Glutamatergic neuron (in vitro differentiated cells): ENCODE measurements at regions not wholly inside any gene's neighbourhood (a gene's known extent, or its start where the extent isn't known, plus 50 kb on each side); places are given as distances from the start of the nearest gene placed in this dataset.

Experiments
- DNase-seq: peaks from one replicate; pipeline ENCODE4 v3.0.0; 2022
- H3K27ac Mint-ChIP-seq: one replicate; pipeline ENCODE4 v1.8.0; 2020; ENCODE audit warnings: mild to moderate bottlenecking, mixed read lengths, inconsistent platforms; ENCODE audit not compliant: unreplicated experiment
- H3K27me3 Mint-ChIP-seq: one replicate; pipeline ENCODE4 v1.8.0; 2020; ENCODE audit warnings: mild to moderate bottlenecking, moderate library complexity, mixed read lengths, inconsistent platforms; ENCODE audit not compliant: unreplicated experiment
- H3K36me3 Mint-ChIP-seq: one replicate; pipeline ENCODE4 v1.8.0; 2020; ENCODE audit warnings: mild to moderate bottlenecking, mixed read lengths, inconsistent platforms; ENCODE audit not compliant: unreplicated experiment
- H3K4me1 Mint-ChIP-seq: one replicate; pipeline ENCODE4 v1.8.0; 2020; ENCODE audit warnings: mild to moderate bottlenecking, low read depth, mixed read lengths, inconsistent platforms; ENCODE audit not compliant: unreplicated experiment
- H3K4me3 Mint-ChIP-seq: one replicate; pipeline ENCODE4 v1.8.0; 2020; ENCODE audit warnings: mild to moderate bottlenecking, mixed read lengths, inconsistent platforms; ENCODE audit not compliant: unreplicated experiment
- H3K9me3 Mint-ChIP-seq: one replicate; pipeline ENCODE4 v1.8.0; 2020; ENCODE audit warnings: mild to moderate bottlenecking, moderate library complexity, mixed read lengths, inconsistent platforms; ENCODE audit not compliant: unreplicated experiment
- TF ChIP-seq, protein P1 (sequence below): fragments of 200-600 bp; sonication (generic); IDR thresholded peaks from one replicate; pipeline ENCODE4 v1.5.0; 2021; ENCODE audit not compliant: partially characterized antibody, unreplicated experiment

DNA sequence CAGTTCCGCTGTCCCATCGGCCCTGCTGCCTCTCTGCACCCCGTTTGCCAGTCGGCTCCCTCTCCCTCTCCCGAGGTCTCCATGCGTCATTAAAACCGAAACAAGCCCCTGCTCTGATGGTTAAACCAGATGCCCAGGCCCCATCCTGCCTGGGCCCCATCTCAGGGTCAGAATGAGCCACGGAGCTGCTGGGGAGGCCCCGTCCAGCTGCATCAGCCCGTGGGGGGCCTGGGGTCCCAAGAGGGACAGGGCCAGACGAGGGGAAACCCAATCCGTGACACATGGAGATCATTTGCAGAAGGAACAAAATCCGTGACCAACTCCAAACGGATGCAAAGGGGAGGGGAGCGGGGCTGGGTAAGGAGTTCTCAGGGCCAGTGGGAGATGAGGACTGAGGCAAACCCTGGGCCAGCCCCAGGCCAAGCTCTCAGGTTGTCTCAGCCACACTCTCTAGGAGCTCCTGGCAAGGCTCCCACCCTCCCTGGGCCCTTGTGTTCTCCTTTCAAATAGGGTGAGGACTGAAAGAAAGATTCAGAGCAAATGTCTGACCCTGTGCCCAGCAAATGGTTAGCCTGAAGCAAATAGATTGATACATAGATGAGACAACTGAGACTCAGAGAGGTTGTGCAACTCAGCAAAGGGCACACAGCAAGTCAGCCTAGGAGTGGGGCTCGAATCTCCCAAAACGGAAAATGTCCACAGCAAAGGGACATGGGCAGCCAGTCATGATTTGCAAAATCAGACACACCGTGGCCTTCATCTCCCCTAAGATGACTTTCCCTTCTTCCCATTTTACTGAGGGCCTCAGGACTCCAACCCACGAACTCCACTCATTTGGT lies 162.1 kb downstream of the MN1 start:
- no peak overlapping the region for H3K4me3 Mint-ChIP-seq
- H3K9me3 Mint-ChIP-seq = peaks cover 4% of the 10 kb centered on the region
- no peak overlapping the region for H3K27ac Mint-ChIP-seq
- TF ChIP-seq, protein P1, sequence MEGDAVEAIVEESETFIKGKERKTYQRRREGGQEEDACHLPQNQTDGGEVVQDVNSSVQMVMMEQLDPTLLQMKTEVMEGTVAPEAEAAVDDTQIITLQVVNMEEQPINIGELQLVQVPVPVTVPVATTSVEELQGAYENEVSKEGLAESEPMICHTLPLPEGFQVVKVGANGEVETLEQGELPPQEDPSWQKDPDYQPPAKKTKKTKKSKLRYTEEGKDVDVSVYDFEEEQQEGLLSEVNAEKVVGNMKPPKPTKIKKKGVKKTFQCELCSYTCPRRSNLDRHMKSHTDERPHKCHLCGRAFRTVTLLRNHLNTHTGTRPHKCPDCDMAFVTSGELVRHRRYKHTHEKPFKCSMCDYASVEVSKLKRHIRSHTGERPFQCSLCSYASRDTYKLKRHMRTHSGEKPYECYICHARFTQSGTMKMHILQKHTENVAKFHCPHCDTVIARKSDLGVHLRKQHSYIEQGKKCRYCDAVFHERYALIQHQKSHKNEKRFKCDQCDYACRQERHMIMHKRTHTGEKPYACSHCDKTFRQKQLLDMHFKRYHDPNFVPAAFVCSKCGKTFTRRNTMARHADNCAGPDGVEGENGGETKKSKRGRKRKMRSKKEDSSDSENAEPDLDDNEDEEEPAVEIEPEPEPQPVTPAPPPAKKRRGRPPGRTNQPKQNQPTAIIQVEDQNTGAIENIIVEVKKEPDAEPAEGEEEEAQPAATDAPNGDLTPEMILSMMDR = no peak
- H3K27me3 Mint-ChIP-seq = peaks cover 10% of the 10 kb centered on the region
- H3K36me3 Mint-ChIP-seq = no peaks in the 10 kb centered on the region
- no peak for DNase-seq
- H3K4me1 Mint-ChIP-seq = peaks cover 6% of the 10 kb centered on the region

DNA sequence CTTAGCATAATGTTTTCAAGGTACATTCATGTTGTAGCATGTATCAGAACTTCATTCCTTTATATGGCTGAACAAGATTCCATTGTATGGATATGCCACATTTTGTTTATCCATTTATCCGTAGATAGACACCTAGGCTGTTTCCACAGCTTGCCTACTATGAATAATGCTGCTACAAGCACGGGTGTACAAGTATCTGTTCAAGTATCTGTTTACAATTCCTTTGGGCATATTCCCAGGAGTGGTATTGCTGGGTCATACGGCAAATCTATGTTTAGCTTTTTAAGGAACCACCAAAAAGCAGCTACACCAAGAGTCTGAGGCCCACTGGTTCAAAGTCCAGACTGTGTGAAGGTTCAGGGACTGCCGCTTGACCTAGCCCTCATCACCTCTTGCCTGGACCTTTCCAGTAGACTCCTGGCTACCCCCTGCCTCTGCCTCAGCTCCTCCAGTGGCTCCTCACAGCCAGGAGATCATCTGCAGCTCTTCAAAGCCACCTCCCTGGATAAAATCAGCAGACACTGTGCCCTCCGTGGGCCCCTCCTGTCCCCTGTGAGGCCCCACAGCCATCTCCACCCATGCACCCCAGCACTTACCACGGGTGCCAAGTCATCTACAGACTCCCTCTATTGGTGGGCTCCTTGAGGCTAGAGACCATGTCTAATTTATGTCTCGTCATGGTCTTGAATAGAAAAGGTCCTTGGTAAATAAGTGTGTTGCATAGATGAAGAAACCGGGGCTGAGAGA lies 160.3 kb downstream of the MN1 start:
- Mint-ChIP-seq H3K9me3 (peaks cover 4% of the 10 kb centered on the region), H3K4me1 (peaks cover 6% of the 10 kb centered on the region), H3K27me3 (peaks cover 5% of the 10 kb centered on the region), H3K36me3 (no peaks in the 10 kb centered on the region), H3K27ac (no peak overlapping the region), H3K4me3 (no peak overlapping the region)
- TF ChIP-seq, protein P1 = no peak
- DNase-seq = no peak

DNA sequence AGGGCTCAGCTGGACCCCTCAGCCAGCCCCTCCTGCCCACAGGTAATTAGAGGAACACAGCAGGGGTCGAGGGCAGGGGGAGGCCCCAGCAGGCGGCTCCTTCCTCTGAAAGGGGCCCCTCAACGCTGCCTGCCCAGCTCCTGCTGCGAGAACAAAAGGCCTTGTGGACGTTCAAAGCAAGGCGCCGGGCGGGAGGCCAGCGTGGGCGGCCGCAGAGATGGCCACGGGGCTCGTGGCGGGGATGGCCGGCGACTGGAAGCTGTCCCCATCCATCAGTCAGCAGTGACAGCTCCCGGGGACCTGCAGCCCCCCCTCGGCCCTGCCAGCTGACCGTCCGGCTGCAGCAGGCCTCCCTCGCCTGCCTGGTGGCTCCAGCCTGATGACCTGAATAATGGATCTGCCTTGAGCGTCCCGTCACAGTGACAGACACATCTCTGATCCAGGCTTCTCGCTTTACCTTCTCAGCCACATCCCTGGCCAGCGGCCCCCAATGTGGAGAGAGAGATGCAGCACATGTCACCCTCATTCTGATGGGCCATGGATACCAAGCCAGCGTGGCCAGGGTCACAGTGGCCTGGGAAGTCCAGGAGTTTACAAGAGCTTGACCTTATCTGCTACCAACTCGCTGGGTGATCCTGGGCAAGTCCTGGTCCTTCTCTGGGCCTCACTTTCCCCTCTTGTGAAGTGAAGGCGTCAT lies 159.3 kb downstream of the MN1 start:
- TF ChIP-seq, protein P1 = no peak
- Mint-ChIP-seq H3K4me1 (peaks cover 3% of the 10 kb centered on the region), H3K4me3 (no peak overlapping the region), H3K27me3 (no peaks in the 10 kb centered on the region), H3K36me3 (no peaks in the 10 kb centered on the region), H3K9me3 (peaks cover 1% of the 10 kb centered on the region), H3K27ac (no peak overlapping the region)
- DNase-seq = no peak

DNA sequence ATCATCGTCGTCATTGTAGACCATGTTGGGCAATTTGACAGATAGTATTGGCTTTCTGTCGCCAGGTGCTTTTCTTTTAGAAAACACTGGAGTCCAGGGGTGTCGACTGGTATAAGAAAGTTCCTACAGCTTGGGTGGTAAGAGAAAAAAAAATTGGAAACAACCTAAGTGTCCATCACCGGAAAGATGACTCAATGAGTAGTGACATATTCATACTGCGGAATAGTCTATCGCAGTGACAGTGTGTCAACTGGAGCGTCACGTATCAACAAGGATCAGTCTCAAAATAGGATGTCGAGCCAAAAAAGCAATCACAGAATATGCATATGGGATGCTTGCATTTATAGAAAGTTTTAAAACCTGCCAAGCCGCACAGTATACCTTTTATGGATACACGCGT lies 157.6 kb downstream of the MN1 start:
- Mint-ChIP-seq H3K4me1 (peaks cover 3% of the 10 kb centered on the region), H3K27ac (no peak overlapping the region), H3K4me3 (no peak overlapping the region), H3K9me3 (peaks cover 1% of the 10 kb centered on the region), H3K36me3 (no peaks in the 10 kb centered on the region), H3K27me3 (peaks cover 3% of the 10 kb centered on the region)
- TF ChIP-seq, protein P1 = no peak
- no peak for DNase-seq

DNA sequence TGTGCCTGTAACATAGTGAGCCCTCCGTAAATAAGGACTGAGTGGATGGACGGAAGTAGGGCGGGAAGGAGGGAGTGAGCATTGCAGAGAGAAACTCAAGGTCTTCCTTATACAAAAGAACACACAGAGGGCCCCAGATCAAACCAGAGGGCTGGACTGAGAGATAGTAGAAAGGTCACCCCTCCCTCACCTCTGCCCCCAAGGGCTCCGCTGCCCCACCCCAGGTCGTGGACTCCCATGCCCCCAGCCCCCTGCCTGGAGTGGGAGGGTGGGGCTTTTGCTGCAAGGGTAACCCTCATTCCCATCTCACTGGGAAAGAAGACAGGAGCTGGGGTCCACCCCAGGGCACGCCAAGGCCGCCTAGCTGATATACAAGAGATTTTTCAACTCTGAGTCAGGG lies 157.0 kb downstream of the MN1 start:
- H3K4me1 Mint-ChIP-seq = peaks cover 3% of the 10 kb centered on the region

More for the DNA sequence above, 157.0 kb downstream of the MN1 start:
- Mint-ChIP-seq H3K9me3 (peaks cover 1% of the 10 kb centered on the region), H3K27ac (no peak overlapping the region), H3K4me3 (no peak overlapping the region), H3K27me3 (peaks cover 10% of the 10 kb centered on the region), H3K36me3 (no peaks in the 10 kb centered on the region)
- no peak for DNase-seq
- TF ChIP-seq, protein P1 = no peak
